ENCODE measurements at regions not wholly inside any gene's neighbourhood (a gene's known extent, or its start where the extent isn't known, plus 50 kb on each side); places are given as distances from the start of the nearest gene placed in this dataset.

DNA sequence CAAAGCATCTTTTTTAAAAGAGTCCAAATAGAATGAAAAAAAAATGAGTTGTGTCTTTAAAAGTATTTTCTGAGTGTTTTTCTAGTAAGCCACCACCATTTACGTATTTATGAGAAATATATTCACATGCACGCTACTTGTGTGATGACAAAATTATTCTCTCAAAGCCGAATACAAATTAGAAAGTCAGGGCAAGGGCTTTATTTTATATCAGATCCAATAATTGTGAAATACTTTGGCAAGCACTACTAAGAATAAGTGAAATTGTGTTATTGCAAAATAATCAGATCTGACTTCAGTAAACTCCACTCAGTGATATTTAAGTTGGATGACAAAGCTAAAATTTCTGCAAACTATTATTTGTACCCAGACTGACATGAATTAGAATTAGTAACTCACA, 589.3 kb upstream of the KCNMB2 start:
- TF ChIP-seq SIN3A (IDR thresholded peaks at IDR 0.05; ENCODE audit: borderline replicate concordance, insufficient read depth, low read length), result no peak
- TF ChIP-seq, protein P1, sequence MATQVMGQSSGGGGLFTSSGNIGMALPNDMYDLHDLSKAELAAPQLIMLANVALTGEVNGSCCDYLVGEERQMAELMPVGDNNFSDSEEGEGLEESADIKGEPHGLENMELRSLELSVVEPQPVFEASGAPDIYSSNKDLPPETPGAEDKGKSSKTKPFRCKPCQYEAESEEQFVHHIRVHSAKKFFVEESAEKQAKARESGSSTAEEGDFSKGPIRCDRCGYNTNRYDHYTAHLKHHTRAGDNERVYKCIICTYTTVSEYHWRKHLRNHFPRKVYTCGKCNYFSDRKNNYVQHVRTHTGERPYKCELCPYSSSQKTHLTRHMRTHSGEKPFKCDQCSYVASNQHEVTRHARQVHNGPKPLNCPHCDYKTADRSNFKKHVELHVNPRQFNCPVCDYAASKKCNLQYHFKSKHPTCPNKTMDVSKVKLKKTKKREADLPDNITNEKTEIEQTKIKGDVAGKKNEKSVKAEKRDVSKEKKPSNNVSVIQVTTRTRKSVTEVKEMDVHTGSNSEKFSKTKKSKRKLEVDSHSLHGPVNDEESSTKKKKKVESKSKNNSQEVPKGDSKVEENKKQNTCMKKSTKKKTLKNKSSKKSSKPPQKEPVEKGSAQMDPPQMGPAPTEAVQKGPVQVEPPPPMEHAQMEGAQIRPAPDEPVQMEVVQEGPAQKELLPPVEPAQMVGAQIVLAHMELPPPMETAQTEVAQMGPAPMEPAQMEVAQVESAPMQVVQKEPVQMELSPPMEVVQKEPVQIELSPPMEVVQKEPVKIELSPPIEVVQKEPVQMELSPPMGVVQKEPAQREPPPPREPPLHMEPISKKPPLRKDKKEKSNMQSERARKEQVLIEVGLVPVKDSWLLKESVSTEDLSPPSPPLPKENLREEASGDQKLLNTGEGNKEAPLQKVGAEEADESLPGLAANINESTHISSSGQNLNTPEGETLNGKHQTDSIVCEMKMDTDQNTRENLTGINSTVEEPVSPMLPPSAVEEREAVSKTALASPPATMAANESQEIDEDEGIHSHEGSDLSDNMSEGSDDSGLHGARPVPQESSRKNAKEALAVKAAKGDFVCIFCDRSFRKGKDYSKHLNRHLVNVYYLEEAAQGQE (IDR thresholded peaks at IDR 0.05; ENCODE audit: insufficient read depth in 1 of 2, low read depth in 2 of 2, low read length in 2 of 2), result no peak
- no peak for TF ChIP-seq POLR2AphosphoS5 (IDR thresholded peaks at IDR 0.05; ENCODE audit: low read depth, low read length)
- TF ChIP-seq TAF1 (IDR thresholded peaks at IDR 0.05; ENCODE audit: borderline replicate concordance, insufficient read depth, low read length), result no peak
- TF ChIP-seq FOXP2 (optimal IDR thresholded peaks at IDR 0.05; ENCODE audit: borderline replicate concordance, extremely low read depth, extremely low read length, insufficient read depth), result no peak

DNA sequence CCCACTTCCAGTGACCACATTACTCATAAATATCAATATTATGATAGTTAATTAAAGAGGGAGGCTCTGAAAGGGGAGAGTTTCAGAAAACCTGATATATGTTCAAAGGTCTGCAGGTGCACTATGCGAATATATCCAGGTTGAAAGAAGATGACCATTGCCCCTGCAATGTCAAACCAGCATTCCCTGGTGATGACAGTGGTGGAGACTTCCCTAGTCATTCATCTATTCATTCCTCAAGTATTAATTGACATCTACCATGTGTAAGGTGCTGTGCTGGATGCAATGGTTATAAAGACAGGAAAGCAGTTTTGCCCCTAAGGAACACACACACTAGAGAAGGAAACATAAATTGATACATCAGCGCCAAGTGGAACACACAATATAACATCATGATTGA, 588.3 kb upstream of the KCNMB2 start:
- TF ChIP-seq TAF1 (IDR thresholded peaks at IDR 0.05; ENCODE audit: borderline replicate concordance, insufficient read depth, low read length) (no peak), POLR2AphosphoS5 (IDR thresholded peaks at IDR 0.05; ENCODE audit: low read depth, low read length) (no peak), SIN3A (IDR thresholded peaks at IDR 0.05; ENCODE audit: borderline replicate concordance, insufficient read depth, low read length) (no peak), FOXP2 (optimal IDR thresholded peaks at IDR 0.05; ENCODE audit: borderline replicate concordance, extremely low read depth, extremely low read length, insufficient read depth) (no peak)
- TF ChIP-seq, protein P1 (IDR thresholded peaks at IDR 0.05; ENCODE audit: insufficient read depth in 1 of 2, low read depth in 2 of 2, low read length in 2 of 2), result no peak

DNA sequence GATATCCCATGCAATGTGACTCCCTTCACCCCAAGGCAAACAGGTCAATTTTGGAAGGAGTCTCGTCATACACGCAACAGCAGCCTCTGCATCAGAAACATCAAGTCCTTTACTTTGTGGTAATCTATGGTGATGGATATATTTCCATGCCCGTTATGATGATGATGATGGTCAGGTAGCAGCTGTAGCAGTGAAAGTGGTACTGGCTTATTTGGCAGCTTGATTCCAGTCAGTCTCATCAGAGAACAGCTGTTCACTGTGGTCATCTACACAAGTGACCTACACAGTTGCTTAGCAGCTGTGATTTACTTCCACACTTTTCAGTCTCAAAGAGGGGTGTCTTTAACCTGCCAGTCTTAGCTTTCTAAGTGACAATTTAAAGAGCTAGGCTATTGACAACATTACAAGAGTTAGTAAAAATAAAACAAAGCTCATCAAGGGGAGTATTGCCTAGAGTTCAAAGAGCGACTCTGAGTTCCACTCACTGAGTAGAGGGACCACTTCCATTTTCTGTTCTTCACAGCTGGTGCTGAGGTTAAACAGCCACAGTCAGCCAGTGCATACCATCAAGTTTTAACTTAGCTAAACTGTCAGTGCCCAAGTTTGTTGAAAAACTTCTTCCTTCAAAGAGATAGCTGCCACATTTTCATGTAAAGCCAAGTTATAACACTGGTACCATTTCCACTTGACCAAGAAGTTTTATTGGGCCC, 587.4 kb upstream of the KCNMB2 start:
- TF ChIP-seq POLR2AphosphoS5 (IDR thresholded peaks at IDR 0.05; ENCODE audit: low read depth, low read length) (no peak), SIN3A (IDR thresholded peaks at IDR 0.05; ENCODE audit: borderline replicate concordance, insufficient read depth, low read length) (no peak), TAF1 (IDR thresholded peaks at IDR 0.05; ENCODE audit: borderline replicate concordance, insufficient read depth, low read length) (no peak), FOXP2 (optimal IDR thresholded peaks at IDR 0.05; ENCODE audit: borderline replicate concordance, extremely low read depth, extremely low read length, insufficient read depth) (no peak)
- TF ChIP-seq, protein P1 (IDR thresholded peaks at IDR 0.05; ENCODE audit: insufficient read depth in 1 of 2, low read depth in 2 of 2, low read length in 2 of 2), result no peak

DNA sequence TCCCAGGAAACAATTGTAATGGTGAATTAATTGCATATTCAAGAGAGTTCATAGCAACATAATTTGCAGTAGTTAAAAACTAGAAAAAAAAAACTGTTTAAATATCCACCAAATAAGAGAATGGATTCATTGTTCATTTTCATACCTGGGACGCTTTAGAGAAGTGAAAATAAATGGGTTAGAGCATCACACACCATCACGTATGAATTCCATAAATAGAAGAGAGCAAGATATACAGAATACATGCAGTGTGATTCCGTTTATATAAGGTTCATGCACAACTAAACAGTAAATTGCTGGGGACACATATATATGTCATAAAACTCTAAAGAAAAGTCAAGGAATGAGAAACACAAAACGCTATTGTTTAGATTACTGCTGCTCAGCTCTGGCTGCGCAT, 577.0 kb upstream of the KCNMB2 start:
- no peak for TF ChIP-seq SIN3A (IDR thresholded peaks at IDR 0.05; ENCODE audit: borderline replicate concordance, insufficient read depth, low read length)
- no peak for TF ChIP-seq TAF1 (IDR thresholded peaks at IDR 0.05; ENCODE audit: borderline replicate concordance, insufficient read depth, low read length)
- no peak for TF ChIP-seq FOXP2 (optimal IDR thresholded peaks at IDR 0.05; ENCODE audit: borderline replicate concordance, extremely low read depth, extremely low read length, insufficient read depth)
- TF ChIP-seq, protein P1 (IDR thresholded peaks at IDR 0.05; ENCODE audit: insufficient read depth in 1 of 2, low read depth in 2 of 2, low read length in 2 of 2), result no peak
- TF ChIP-seq POLR2AphosphoS5 (IDR thresholded peaks at IDR 0.05; ENCODE audit: low read depth, low read length), result no peak
